K562 (cell line): ENCODE measurements at regions not wholly inside any gene's neighbourhood (a gene's known extent, or its start where the extent isn't known, plus 50 kb on each side); places are given as distances from the start of the nearest gene placed in this dataset.

Source experiments
- ATAC-seq: fragments of 200-7000 bp; cut with Tn5 transposase; 3 replicates; pipeline ENCODE4 v1.9.1; 2020; ENCODE audit warnings: moderate library complexity
- BruUV-seq: library from RNA; stranded (reverse); fragments of 400-500 nt; replicated peaks from 2 replicates; lab custom pipeline; 2021; lab: Mats Ljungman, UMichigan
- CTCF ChIA-PET: fragments of 300-600 bp; formaldehyde crosslinking; extraction: SDS; loops from one replicate; lab custom pipeline; 2021; ENCODE audit warnings: low intra/inter-chr PET ratio; lab: Yijun Ruan, JAX
- POLR2A ChIA-PET: fragments of 300-600, 350-650 bp; sonication (Branson Sonifier 250); formaldehyde crosslinking; extraction: SDS; loops from one replicate; lab custom pipeline; 2021; ENCODE audit warnings: antibody characterized with exemption, inconsistent platforms; lab: Yijun Ruan, JAX
- DNase-seq, 4 experiments: peaks; one replicate each; pipeline versions ENCODE4 v3.0.0 to v3.0.0-alpha.2; 2011 to 2018; ENCODE audit warnings: low spot score in 3 of 4, mixed read lengths in 3 of 4; ENCODE audit errors: extremely low read depth in 1 of 4
- FAIRE-seq: peaks from 2 replicates; lab custom pipeline; 2011; peaks lifted over from hg19 to GRCh38; lab: Jason Lieb, UNC
- H2AFZ ChIP-seq: 2 replicates; pipeline ENCODE4 v1.6.0; 2011; ENCODE audit warnings: low read depth, low read length, control low read depth, inconsistent platforms
- H3K27ac ChIP-seq: fragments of 200-600 bp; 3 replicates; pipeline ENCODE4 v1.8.0; 2011; ENCODE audit warnings: low read depth, mild to moderate bottlenecking, control low read depth, inconsistent platforms, low read length, moderate library complexity, mixed read lengths; ENCODE audit errors: extremely low read depth
- H3K27me3 ChIP-seq, 2 experiments: fragments of 300-600 bp in 1 of 2; 2 replicates in 1 of 2; 3 replicates in 1 of 2; pipeline versions ENCODE4 v1.6.0 to v1.8.0; 2011; ENCODE audit warnings: inconsistent platforms in 2 of 2, low read length in 2 of 2, mild to moderate bottlenecking in 1 of 2, mixed read lengths in 1 of 2, moderate library complexity in 1 of 2; ENCODE audit not compliant: control insufficient read depth in 2 of 2, insufficient read depth in 2 of 2
- H3K36me3 ChIP-seq: fragments of 300-600 bp; 3 replicates; pipeline ENCODE4 v1.8.0; 2011; ENCODE audit warnings: mild to moderate bottlenecking, low read length, inconsistent platforms; ENCODE audit not compliant: control insufficient read depth, insufficient read depth
- H3K4me1 ChIP-seq, 2 experiments: fragments of 200-600 bp in 1 of 2; replicated peaks in 1 of 2; 2 replicates in 1 of 2; 3 replicates in 1 of 2; pipeline versions ENCODE4 v1.5.1 to v1.8.0; 2011; ENCODE audit warnings: inconsistent platforms in 2 of 2, low read length in 2 of 2, mild to moderate bottlenecking in 1 of 2, mixed read lengths in 1 of 2, moderate library complexity in 1 of 2; ENCODE audit not compliant: control insufficient read depth in 2 of 2, insufficient read depth in 2 of 2
- H3K4me2 ChIP-seq: 2 replicates; pipeline ENCODE4 v1.6.1; 2011; ENCODE audit warnings: low read length, control low read depth, inconsistent platforms, mixed read lengths; ENCODE audit not compliant: insufficient read depth
- H3K4me3 ChIP-seq: fragments of 200-600 bp; sonication (generic), shearing (Covaris generic); 2 replicates; pipeline ENCODE4 v1.5.1; 2016; ENCODE audit warnings: control low read depth, inconsistent platforms
- H3K79me2 ChIP-seq: fragments of 200-600 bp; 3 replicates; pipeline ENCODE4 v1.8.0; 2011; ENCODE audit warnings: low read length, inconsistent platforms; ENCODE audit not compliant: control insufficient read depth, insufficient read depth
- H3K9ac ChIP-seq, 2 experiments: 2 replicates each; pipeline versions ENCODE4 v1.6.0 to v1.6.1; 2011; ENCODE audit warnings: low read depth in 2 of 2, low read length in 2 of 2, control low read depth in 1 of 2, inconsistent platforms in 1 of 2, mild to moderate bottlenecking in 1 of 2, mixed read lengths in 1 of 2; ENCODE audit not compliant: insufficient read depth in 1 of 2
- H3K9me1 ChIP-seq: one replicate; pipeline ENCODE4 v1.6.0; 2011; ENCODE audit warnings: inconsistent platforms, mild to moderate bottlenecking, low read length, moderate library complexity; ENCODE audit not compliant: control insufficient read depth, insufficient read depth
- H3K9me3 ChIP-seq: replicated peaks from 2 replicates; pipeline ENCODE4 v1.5.1; 2011; ENCODE audit warnings: low read depth, low read length, inconsistent platforms; ENCODE audit not compliant: control insufficient read depth, insufficient read depth
- H4K20me1 ChIP-seq: replicated peaks from 2 replicates; pipeline ENCODE4 v1.6.1; 2011; ENCODE audit warnings: low read length, inconsistent platforms, mixed read lengths; ENCODE audit not compliant: control insufficient read depth, insufficient read depth
- FOSL1 ChIP-seq: fragments of 200-800 bp; sonication (Bioruptor generic); conservative IDR thresholded peaks from 2 replicates; pipeline ENCODE4 v1.6.1; 2016; ENCODE audit warnings: missing genetic modification characterization, missing compliant biosample characterization
- JUND ChIP-seq, 2 experiments: IDR thresholded peaks; 2 replicates in 1 of 2; 3 replicates in 1 of 2; pipeline ENCODE4 v1.6.1; 2011; ENCODE audit warnings: borderline replicate concordance in 2 of 2, low read depth in 2 of 2, low read length in 2 of 2, improper control_type of control experiment in 1 of 2, missing biosample characterization in 1 of 2, missing genetic modification characterization in 1 of 2, missing genetic modification reagents in 1 of 2
- RFX1 ChIP-seq: fragments of 450-650 bp; IDR thresholded peaks from 2 replicates; pipeline ENCODE4 v1.6.1; 2016; ENCODE audit warnings: mild to moderate bottlenecking, moderate library complexity
- ZNF507 ChIP-seq: conservative IDR thresholded peaks from 2 replicates; pipeline ENCODE4 v1.6.1; 2017; ENCODE audit warnings: missing genetic modification characterization, missing compliant biosample characterization
- ZNF764 ChIP-seq: fragments of 250-450 bp; sonication (Bioruptor Pico); IDR thresholded peaks from 2 replicates; pipeline ENCODE4 v1.4.0; 2020; ENCODE audit warnings: low read depth, mild to moderate bottlenecking, moderate library complexity
- WGBS: fragments of 100-300 bp; shearing (Covaris generic); methylation state at CpG from one replicate; pipeline ENCODE4 v1.1.6; 2016; ENCODE audit warnings: low coverage, mixed read lengths; ENCODE audit not compliant: insufficient coverage; ENCODE audit errors: missing lambda C conversion rate; 5-methylcytosine and 5-hydroxymethylcytosine counted together
- in situ Hi-C: fragments of 300-500 bp; cut with MboI; formaldehyde crosslinking; loops from 4 replicates; pipeline ENCODE4 v1.15.0; 2018; ENCODE audit warnings: inconsistent platforms, mixed read lengths
- intact Hi-C: fragments of 100-400 bp; cut with micrococcal nuclease; formaldehyde crosslinking; loops from 2 replicates; pipeline ENCODE4 v1.14.2; 2022
- TF ChIP-seq, protein P1 (sequence below), 2 experiments: fragments of 450-650 bp in 1 of 2; sonication (generic) in 1 of 2; formaldehyde crosslinking in 1 of 2; IDR thresholded peaks in 1 of 2; conservative IDR thresholded peaks in 1 of 2; 2 replicates each; pipeline versions ENCODE4 v1.6.1 to v1.8.1; 2016 to 2023; ENCODE audit warnings: mild to moderate bottlenecking in 2 of 2, moderate library complexity in 2 of 2, inconsistent platforms in 1 of 2, missing genetic modification reagents in 1 of 2

GRCh38 chr20:41861772-41862422 lies 243.7 kb upstream of the CHD6 start:
- H3K4me3 ChIP-seq, result no peak overlapping the region
- H3K9ac ChIP-seq, result no peak overlapping the region
- no peaks in the 10 kb centered on the region for H4K20me1 ChIP-seq
- FAIRE-seq (no peak), DNase-seq (no peak), ATAC-seq (no peak)
- H3K9me3 ChIP-seq, result no peaks in the 10 kb centered on the region
- in situ Hi-C loops, result no loop called here
- H3K27ac ChIP-seq, result no peak overlapping the region
- no peaks in the 10 kb centered on the region for H3K79me2 ChIP-seq
- H3K27me3 ChIP-seq, result no peaks in the 10 kb centered on the region
- intact Hi-C loops, result no loop called here
- H3K4me2 ChIP-seq, result no peak overlapping the region
- POLR2A ChIA-PET, result interaction anchor here (1.0 kb wide), 1 partner anchor 8 kb away, joined by 8 read pairs; no protein-coding TSS in a partner anchor
- WGBS, result 3% methylated on average over 6 of the region's 6 CpGs
- CTCF ChIA-PET, result no interaction called here
- no TSS peak for BruUV-seq
- H3K4me1 ChIP-seq, result no peaks in the 10 kb centered on the region
- H3K9me1 ChIP-seq, result no peaks in the 10 kb centered on the region
- no peak overlapping the region for H2AFZ ChIP-seq
- peak; percentile 61 for TF ChIP-seq RFX1
- TF ChIP-seq ZNF764, result no peak
- H3K36me3 ChIP-seq, result no peaks in the 10 kb centered on the region

DNA sequence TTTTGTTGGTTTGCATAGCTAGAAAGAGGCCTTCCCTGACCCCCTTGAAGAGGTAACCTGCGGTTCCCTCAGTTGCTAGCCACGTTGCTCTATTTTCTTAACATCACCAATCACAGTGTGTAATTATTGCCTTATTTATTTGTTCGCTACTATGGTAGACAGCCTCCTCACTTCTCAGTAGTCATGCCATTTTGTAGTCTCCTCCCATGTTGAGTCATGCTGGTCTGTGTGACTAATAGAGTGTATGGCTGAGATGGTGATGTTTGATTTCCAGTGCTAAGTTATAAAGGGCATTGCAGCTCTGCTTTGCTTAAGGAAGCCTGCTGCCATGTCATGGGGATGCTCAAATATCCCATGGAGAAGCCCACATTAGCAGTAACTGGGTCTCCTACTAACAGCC lies 236.6 kb upstream of the CHD6 start:
- in situ Hi-C loops (no loop called here), intact Hi-C loops (no loop called here)
- Histone ChIP-seq H3K4me1 (no peaks in the 10 kb centered on the region), H3K9ac (no peak overlapping the region), H3K27me3 (no peaks in the 10 kb centered on the region), H3K27ac (no peak overlapping the region), H3K9me1 (no peaks in the 10 kb centered on the region), H3K4me2 (no peak overlapping the region), H3K4me3 (no peak overlapping the region), H3K79me2 (no peaks in the 10 kb centered on the region), H2AFZ (no peak overlapping the region), H4K20me1 (no peaks in the 10 kb centered on the region), H3K36me3 (no peaks in the 10 kb centered on the region), H3K9me3 (no peaks in the 10 kb centered on the region)
- CTCF ChIA-PET, result no interaction called here
- POLR2A ChIA-PET, result no interaction called here
- TF ChIP-seq ZNF507, result no peak
- peak; percentile 83 for TF ChIP-seq FOSL1 (tag)
- TF ChIP-seq JUND (IDR thresholded peaks at IDR 0.05; ENCODE audit: borderline replicate concordance, low read depth, low read length), result no peak
- TF ChIP-seq JUND (tag; IDR thresholded peaks at IDR 0.05; ENCODE audit: borderline replicate concordance, low read depth, low read length), result peak; percentile 39; the same call in 2 of the 3 replicates
- TF ChIP-seq, protein P1, sequence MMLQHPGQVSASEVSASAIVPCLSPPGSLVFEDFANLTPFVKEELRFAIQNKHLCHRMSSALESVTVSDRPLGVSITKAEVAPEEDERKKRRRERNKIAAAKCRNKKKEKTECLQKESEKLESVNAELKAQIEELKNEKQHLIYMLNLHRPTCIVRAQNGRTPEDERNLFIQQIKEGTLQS (IDR thresholded peaks at IDR 0.05), result peak; percentile 44
- TF ChIP-seq, protein P1 (CRISPR knock-in tag; conservative IDR thresholded peaks at IDR 0.05), result no peak
- no peak; the same call in 2 of the 3 replicates for ATAC-seq
- FAIRE-seq, result no peak
- peak in 1 of 4 experiments; percentile 13 for DNase-seq
- BruUV-seq, result no TSS peak
- WGBS, result 2% methylated on average over 3 of the region's 3 CpGs
